NCI-H2227 (cell line): ENCODE measurements at regions not wholly inside any gene's neighbourhood (a gene's known extent, or its start where the extent isn't known, plus 50 kb on each side); places are given as distances from the start of the nearest gene placed in this dataset.
A peak's percentile ranks its signal among the peaks of the same experiment; 100 is the strongest.

Experiments used
- DNase-seq: peaks from one replicate; lab custom pipeline; 2025; ENCODE audit not compliant: unreplicated experiment; lab: John Stamatoyannopoulos, UW

DNA sequence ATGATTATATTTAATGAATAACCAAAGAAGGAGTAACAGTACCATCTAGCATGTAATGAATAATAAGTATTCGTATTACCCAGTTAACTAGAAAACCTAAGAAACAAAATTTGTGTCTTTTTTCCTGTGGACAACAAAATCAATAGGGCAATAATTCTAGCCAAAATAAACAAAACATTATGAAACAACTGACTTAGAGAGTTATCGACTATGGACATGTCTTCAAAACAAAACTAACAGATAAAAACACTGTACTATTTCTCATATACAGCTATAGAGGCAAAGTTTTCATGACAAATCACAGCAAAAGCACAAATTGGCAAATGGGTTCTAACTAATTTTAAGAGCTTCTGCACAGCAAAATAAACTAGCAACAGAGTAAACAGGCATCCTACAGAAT, 224.1 kb downstream of the ALX1 start:
- DNase-seq = no peak

DNA sequence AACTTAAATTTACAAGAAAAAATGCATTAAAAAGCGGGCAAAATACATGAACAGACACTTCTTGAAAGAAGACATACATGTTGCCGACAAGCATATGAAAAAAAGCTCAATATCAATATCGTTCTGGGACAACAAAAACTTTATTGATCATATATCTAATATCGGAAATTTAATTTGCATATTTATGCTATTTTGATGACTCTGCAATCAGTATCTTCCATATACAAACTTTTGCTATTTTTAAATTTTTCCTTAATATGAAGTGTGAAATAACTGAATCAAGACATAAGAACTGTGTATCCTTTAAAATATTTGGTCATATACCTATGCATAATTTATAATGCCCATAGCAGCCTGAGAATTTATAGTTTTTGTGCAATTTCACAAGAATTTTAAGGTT, 224.6 kb downstream of the ALX1 start:
- DNase-seq = no peak

DNA sequence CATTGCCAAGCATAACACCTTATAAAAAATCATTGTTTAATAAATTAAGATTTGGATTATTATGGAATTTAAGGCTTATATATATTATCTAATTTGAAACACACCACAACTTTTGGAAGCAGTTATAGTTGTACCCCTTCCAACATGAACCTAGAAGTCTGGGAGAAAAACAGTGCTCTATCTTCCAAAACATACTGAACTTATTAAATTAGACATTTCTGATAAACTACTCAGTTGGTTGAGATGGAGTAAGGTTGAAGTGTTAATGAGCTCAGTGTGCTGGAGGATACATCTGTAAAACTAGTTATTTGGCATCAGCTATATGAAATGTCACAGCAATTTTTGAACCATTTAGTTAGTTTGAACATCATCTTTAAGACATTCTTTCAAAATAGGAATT, 227.4 kb downstream of the ALX1 start:
- DNase-seq = no peak

DNA sequence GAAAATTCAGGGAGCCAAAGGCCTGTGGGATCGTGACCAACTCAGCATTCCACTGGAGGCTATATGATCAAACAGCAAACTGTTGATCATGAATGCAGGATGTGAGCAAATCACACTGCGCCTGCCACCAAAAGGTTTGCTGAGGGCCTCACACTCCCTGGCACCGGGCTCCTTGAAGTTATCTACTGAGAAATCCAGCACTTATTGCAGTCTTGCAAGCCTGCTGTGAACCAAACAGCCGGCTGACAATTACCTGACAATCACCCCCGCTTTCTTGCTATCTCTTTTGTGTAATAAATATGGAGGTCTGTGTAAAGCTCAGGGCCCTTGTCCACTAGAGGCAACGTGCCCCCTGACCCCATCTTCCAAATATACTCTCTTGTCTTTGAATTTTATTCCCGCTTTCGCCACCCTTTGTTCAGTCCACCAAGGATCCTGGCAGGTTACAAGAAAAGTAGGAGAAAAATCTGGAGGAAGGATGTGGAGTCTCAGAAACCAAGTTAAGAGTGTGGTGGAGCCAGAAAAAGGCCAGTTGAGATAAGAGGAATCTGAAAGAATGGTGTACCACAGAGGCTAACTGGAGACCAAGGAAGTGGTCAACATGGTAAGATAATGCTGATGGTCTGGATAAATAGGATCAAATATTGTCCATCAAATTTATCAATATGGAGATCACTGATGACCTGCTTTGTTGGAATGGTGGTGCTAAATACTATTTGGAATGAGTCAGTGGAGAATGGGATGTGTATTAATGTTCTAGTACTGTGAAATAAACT, 229.2 kb downstream of the ALX1 start:
- peak; percentile 10 for DNase-seq

DNA sequence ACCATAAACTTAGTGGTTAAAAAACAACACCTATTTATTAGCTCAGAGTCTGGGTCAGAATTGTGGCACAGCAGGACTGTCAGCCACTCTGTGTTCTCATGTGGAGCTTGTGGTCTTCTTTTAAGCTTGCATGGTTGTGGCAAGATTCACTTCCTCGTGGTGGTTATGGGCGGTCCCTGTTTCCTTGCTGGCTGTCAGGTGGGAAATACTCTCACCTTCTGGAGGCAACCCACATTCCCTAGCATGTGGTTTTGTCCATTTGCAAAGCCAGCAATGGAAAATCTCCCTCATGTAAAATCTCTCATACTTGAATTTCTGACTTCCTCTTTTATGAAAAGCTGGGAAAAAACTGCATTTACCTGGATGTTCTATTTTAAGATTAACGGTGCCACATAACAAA, 229.8 kb downstream of the ALX1 start:
- no peak for DNase-seq

DNA sequence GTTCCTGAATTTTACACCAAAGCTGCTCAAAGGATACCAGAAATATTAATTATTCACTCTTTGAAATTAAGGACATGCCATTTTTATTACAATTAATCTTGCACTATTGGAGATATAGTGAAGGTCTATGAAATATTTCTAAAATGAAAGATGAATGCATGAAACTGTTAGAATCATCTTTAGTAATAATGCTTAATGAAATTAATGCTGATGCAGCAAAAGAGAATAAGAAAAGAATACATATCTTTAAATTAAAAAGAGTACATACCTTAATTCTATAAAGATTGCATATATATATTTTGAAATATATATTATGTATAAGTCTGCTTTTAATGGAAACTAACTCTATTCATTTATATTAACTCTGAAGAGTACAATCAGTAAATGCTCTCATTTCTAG, 236.0 kb downstream of the ALX1 start:
- no peak for DNase-seq

DNA sequence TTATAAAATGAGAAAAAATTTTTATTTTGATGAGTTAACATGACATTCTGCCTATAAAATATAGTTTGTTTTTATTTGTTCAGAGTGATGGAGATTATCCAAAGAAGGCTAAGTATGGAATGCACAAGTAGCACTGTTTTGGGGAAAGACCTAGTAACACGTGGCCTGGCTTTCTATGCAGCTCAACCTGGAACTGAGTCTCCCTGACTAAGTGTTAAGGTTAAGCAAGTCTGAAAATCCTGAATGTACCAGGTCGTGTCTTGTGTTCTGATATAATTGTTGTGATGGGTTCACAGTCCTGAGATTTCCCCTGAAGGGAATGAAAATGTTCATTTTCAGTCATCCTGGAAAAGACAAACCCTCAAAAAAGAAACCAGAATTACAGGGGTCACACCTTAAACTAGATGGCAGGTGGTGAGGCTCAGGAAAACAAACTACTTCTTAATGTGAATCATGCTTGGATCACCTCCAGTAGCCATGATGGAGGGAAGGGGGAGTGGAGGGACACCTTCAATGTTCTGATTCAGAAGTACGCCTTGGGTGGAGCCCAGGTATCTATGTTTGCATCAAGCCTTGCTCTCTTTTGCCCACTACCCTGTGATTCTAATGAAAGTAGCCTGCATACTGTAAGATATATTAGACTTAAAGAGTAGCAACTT, 236.8 kb downstream of the ALX1 start:
- DNase-seq = no peak

DNA sequence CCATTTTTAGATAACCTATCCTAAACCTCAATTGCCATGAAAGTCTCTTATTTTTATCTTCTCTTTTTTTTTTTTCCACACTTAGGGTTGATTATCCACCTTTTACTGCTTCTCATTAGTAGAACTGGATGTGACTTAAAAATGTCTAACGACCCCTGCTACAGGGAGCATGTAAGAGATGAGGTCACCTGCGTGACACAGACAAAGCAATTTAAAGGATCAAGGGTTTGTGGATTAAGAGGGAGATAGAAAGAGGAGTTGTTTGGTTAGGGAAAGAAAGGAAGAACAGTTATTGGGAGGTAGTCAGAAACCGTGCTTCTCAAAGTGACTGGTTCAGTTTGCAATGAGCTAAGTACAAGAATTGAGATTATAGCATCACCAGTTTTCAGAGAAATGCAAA, 239.1 kb downstream of the ALX1 start:
- DNase-seq = no peak

DNA sequence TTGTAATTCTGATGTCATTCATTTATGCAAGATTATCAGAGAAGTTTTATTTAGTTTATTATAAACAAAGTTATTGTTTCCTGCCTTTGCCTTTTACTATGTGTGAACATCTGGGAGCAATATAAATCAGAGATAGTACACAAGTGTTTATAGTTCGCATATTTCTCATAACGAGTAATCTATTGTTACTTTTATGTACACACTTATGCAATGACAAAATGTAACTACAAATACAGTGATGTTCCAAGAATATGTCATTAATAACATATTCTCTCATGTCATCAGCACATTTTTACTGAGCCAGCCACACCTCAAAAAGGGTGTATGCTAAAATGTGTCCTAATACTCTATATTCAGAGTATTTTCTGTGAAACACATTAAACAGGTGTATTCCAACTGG, 243.2 kb downstream of the ALX1 start:
- no peak for DNase-seq

DNA sequence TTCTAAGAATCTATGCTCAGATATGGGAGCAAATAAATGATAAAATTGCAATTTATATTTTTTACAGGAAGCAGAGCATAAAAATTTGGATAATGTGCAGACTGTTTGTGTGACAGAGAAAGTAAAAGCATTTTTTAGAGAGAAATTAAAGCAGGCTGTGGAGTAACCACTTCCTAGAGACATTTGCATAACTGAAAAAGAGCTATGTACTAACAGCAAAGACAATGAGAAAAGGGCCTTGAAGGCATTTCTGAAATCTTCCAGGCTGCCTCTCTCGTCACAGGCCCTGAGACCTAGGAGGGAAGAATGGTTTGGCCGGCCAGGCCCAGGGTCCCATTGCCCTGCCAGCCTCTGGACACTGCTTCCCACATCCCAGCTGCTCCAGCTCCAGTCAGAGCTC, 247.2 kb downstream of the ALX1 start:
- no peak for DNase-seq

DNA sequence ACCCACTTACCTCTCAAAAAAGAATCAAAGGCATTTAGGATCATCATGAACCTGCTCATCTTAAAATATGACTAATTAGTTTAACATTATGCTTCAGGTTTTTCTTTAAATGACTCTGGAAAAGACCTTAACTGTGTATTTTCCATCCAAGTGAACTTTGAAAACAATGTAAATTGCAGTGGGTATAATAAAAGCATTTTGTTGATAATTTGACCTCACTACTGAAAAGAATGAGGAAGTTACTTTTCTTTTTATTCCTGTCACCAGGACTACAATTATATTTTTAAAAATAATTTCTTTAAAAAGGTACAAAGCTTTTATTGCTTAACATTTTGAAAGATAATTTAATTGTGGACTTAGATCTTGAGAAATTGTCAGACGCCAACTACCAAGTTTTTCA, 249.9 kb downstream of the ALX1 start:
- DNase-seq = no peak

DNA sequence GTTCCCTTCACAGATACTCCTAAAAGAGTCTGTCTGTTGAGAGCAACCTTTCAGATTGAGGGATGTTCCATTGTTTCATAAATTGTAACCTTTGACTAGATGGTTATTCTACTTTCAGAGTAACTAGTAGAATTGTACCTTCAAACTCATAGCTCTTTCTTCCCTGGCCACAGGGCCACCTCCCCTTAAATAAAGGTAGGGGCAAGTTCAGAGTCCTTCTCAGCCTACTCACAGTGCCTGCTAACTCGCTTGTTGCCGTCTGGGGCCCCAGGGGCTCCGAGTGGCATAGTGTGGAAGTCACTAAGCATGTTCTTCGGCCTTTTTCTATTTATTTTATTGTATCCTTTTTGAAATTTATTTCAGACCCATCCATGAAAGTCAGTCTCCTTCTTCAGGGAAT, 250.4 kb downstream of the ALX1 start:
- peak; percentile 62 for DNase-seq

DNA sequence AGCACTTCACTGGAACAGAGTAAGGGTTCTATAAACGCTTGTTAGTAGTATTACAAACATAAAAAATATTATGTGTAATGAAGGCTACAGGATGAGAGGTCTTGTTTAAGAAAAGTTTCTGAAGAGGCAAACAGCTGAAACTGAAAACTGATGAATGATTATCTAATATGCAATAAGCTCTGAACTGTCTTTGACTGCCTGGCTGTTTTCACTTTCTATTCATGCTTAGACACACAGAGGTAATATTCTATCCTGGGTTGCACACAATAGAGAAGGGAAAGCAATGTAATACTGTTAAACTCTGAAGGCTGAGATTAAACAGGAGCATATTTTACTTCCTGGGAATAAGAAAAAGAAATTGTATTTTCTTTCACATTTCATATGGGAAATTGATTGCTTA, 251.3 kb downstream of the ALX1 start:
- DNase-seq = no peak

DNA sequence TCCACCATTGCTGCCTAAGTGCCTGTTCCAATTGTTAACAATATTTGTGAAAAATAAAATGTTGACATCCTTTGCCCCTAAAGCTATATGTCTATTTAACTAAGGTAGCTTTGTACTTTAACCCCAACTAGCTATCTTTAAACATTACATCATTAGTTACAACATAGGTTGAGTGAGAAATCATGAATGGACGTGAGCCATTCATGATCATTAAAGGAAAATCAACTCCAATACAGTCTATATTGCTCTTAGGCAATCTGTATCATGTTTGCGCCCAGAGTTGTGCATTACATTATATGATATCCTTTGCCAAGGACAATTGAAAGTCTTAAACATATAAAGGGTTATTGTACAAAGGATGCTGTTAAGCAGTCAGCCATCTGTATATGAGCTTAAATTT, 269.6 kb downstream of the ALX1 start:
- no peak for DNase-seq

DNA sequence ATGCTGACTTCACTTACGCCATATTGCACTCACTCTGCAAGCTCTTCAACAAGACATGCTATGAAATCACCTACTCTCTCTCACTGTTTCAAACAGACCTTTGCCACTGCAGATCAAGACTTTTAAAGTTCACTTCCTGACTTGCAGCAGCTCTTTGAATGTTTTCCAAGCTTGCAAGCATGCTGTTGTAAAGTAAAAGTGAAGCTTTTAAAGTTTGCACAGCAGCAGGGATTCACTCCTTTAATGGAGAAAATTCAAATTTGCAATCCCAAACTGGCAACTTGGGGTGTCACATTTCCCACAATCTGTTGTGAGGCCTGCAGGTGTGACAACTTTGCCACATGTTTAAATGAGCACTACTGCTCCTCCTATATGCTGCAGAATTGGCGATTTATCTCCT, 270.9 kb downstream of the ALX1 start:
- no peak for DNase-seq

DNA sequence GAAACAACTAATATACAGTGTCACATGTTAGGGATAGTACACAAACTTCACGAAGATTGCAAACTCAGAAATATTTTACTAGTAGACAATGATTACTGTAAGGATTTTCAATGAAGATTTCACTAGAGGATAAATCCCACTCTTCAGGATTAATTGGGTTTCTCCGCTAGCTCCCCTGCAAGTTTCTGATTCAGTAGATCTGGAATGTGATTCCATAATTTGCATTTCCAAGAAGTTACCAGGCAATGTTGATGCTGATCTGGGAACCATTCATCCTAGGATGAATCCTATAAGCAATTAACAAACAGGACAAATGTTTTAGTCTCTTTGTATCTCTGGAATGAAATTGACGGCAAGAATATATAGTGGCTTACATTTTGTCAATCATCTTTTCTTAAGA, 272.4 kb downstream of the ALX1 start:
- no peak for DNase-seq

DNA sequence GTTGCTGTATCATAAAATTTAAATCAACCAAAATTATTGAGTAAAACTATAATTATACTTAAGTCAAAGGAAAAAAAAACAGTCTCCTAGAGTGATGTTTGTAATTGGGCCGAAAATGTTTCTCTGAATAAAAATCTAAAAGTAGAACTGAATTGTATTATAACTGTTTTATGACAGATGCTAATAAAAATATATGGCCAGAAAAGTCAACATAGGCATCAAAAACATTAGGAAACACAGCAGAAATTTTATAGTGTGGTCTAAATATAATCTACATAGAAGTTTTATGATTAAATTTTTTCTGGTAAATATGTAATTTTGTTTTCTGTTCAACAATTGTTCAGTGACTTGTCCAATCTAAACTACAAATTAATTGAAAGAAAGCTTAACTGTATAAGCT, 277.8 kb downstream of the ALX1 start:
- DNase-seq = no peak

DNA sequence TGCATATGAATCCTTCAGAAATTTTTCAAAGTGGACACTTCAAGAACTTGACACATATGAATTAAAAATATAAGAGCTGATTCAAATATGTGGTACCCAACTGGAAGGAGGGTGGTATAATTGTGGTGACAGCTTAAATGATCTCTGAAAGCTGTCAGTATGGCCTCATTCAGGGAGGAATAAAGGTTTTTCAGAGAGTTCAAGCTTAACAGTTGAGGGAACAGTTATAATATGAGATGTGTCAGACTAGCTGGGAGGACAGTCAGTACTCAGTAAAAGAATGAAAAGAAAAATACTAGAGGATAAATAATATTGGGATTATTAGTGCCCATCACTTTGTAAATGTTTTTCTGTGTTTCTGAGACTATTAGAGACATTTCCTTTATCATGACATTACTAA, 277.5 kb downstream of the RASSF9 start:
- DNase-seq = peak; percentile 3

DNA sequence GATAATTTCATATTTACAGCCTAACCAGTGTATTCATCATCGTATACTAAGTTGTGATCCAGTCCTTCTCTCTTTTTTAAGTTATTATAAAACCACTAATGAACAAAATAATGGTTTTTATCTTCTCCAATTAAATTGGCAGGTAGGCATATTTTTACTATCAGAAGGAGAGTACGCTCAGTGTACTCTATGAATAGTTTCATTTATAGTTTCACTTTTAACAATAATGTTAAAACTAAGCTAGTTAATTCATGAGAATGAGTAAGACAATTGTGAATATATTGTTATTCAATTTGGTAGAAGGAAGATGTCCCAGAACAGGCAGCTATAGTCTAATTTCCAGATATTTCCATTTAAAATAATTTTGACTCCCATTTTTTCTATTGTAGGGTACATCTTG, 277.1 kb downstream of the RASSF9 start:
- no peak for DNase-seq

DNA sequence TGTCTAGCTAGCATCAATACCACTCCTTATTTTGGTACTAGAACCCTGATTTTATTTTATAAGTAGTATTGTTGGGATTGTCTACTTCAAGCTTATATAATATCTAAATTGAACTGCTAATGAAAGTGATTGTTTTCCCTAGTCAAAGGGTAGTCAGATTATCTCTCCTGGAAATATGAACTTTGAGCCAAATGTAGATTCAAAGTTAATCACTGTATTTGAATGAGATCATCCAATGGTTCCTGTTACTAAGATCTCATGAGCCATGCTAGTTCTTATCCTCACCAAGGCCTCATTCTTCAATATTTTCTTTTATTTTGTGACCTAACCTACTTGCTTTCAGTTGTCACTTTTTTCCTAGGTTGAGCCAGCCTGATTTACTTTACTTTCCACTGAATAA, 276.7 kb downstream of the RASSF9 start:
- DNase-seq = no peak

DNA sequence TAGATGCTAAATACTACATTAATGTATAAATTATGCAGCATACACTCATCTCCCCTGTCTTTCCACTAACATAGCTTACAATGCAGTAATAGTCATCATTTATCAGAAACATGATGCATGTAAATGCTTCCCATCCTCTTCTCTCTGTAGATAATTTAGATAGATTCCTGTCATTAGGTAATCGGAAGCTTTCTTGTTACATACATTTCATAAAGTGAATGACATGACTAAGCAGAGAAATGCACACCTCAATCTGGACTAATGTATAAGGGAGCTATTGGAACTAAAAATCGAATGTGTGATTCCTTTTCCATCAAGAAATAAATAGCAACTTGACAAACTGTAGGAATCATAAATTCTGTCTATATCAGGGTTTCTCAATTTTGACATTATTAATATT, 273.4 kb downstream of the RASSF9 start:
- no peak for DNase-seq

DNA sequence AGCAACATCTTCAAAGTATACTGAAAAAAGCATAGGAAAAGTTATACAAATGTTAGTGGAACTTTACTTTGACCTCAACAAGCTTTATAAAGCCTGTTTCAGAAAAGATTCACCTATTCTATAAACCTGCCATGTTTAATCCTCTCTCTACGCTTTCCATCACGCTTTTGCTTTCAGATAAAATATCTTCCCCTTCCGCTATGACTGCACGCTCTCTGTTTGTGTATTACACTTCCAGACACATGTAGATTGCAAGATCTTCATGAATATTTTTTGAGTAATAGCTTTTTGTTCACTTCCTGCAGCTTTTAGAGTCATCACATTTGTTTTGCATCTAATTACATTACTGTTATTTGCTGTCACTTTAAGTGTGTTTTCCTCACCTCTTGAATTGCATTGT, 271.4 kb downstream of the RASSF9 start:
- no peak for DNase-seq
